GM18519 (cell line): ENCODE measurements at regions not wholly inside any gene's neighbourhood (a gene's known extent, or its start where the extent isn't known, plus 50 kb on each side); places are given as distances from the start of the nearest gene placed in this dataset.

ENCODE experiments used
- ATAC-seq: cut with Tn5 transposase; IDR thresholded peaks from one replicate; pipeline ENCODE4 v1.9.1; 2021; ENCODE audit warnings: mild to moderate bottlenecking, moderate library complexity; ENCODE audit not compliant: unreplicated experiment, low FRiP score

DNA sequence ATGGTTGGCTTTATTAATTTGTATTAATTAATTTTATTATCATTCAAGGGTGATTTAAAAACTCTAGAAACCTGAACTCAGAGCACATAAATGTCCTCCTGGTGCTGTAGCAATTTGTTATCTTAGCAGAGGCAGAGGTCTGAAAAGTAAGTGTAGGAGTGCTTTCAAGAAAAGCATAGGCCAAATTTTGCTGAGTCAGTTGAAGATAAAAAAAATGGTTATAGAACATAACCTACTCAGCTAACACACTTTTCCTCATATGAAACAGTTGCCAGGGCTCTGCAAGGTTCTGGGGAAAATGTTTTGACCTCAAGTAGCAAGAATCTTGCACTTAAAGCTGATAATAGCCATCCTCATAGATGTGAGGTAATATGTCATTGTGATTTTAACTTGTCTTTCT, 53.5 kb upstream of the CHODL start:
- ATAC-seq: no peak

DNA sequence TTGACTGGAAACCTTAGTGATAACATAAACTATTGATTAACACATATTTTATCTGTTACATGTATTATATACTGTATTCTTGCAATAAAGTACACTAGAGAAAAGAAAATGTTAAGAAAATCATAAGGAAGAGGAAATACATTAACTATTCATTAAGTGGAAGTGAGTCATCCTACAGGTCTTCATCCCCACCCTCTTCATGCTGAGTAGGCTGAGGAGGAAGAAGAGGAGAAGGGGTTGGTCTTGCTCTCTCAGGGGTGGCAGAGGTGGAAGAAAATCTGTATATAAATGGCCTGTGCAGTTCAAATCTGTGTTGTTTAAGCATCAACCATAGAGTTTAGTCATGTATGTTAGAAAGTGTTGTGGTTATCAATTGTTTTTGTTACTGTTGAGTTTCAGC, 66.1 kb upstream of the CHODL start:
- no peak for ATAC-seq

DNA sequence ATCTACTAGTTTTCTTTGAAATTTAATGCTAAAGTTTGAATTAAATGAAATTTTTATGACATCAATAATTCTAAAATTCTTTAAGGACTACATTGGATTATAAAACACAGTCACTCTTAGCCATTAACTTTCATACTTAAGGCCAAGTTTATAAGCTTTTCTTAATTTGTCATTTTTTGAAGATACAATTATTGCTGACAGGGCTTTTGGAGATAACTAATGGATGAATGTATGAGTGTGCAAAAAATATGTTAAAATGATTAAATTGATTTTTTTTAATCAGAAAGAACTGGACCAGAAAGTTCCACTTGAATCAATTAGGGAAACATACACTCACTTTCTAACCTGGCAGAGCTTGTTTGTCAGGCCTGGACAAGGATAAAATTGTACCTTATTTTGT, 70.3 kb upstream of the CHODL start:
- no peak for ATAC-seq

DNA sequence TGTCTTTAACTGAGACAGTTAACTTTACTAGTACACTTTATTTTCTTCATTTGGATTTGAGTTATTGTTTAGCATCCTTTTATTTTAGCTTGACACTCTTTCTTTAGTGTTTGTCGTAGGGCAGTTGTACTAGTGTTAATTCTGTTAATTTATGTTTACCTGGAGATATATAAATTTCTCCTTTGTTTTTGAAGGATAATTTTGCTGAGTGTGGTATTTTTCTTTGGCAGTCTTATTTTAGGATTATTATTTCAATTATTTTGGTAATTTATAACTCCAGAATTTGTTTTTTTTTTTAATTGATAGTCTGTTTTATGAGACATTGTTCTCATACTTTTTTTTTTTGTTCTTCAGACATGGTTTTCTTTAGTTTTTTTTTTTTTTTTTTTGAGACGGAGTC, 73.8 kb upstream of the CHODL start:
- no peak for ATAC-seq

DNA sequence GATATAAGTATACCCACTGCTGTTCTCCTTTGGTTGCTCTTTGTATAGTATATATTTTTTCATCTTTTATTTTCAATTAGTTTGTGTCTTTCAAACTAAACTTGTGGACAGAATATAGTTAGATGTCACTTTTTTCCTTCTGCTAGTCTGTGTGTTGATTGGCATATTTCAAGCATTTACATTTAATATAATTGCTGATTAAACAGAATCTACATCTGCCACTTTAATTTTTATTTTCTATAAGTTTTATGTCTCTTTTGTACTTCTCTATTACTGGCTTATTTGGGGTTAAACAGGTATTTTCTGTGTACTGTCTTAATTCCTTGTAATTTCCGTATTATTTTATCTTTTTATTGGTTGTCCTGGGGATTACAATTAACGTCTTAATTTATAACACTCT, 74.4 kb upstream of the CHODL start:
- no peak for ATAC-seq

DNA sequence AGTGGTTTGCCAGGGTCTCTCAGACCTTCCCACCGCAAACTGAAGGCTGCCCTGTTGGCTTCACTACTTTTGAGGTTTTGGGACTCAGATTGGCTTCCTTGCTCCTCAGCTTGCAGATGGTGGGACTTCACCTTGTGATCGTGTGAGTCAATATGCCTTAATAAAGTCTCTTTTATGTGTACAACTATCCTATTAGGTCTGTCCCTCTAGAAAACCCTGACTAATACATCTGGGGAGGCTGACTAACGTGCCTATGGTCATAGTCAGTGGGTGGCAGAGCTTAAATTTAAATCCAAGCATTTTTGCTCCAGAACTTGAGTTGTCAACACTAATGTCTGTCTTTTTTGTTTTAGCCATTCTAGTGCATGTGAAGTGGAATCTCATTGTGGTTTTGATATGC, 76.5 kb upstream of the CHODL start:
- no peak for ATAC-seq

DNA sequence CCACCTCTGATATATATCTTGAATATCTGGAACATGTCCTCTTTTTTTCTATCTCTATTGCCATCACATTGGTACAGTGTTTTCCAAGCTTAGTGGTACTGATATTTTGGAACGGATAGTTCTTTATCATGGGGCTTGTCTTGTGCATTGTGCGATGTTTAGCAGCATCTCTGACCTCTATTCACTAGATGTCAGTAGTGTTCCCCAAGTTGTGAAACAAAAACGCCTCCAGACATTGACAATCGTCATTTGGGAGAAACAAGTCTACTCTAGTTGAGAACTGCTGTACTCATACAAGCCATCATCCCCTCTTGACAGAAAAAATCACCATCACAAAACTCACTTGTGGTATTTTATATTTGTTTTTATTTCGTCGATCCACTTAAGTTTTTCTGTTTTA, 79.7 kb upstream of the CHODL start:
- no peak for ATAC-seq

DNA sequence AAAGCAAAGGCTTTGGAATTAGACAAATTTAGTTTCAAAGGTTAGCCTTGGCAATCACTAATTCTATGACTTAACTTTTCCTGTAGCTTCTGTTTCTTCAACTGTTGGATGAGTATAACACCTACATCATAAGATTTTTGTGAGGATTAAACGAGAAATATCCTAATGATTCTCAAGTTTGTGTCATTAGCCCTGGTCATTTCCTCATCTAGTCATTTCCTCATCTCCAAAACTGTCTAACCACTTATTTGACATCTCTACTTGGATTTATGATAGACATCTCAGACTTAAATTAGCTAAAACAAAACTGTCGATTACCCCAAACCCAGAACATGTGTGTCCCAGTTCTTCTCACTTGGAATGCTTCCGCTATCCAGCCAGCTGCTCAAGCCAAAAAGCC, 80.2 kb upstream of the CHODL start:
- no peak for ATAC-seq

DNA sequence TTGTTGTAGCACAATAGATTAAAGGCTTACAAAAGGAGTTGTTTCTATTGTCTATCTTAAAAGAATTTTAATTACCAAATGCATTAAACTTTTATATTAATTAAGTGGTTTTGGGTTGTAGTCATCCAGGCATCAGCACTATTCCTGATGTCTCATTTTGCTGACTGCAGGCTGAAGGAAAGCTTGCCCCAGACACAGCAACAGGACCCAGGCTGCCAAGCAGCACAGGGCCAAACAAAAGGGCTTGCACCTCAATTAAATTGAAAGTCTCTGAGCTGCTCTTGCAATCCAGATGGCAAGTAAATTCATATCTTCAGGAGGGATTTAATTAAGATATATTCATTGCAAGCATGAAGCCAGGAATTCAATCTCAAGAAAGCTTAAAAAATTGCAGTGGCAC, 80.7 kb upstream of the CHODL start:
- no peak for ATAC-seq

DNA sequence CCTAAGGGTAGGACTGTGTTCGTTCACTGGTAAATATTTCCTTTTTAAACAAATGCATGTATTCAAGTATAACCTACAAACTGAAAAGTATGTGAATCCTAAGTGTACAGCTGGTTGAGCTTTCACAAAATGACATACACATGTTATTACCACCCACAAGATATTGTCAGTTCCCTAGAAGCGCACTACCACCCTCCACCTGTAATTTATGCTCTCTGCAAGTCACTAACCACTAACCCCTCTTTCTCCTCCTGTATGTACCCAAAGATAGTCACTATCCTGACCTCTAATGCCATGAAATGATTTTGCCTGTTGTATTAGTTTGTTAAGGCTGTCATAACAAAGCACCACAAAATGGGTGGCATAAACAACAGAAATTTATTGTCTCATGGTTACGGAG, 82.8 kb upstream of the CHODL start:
- ATAC-seq: no peak

DNA sequence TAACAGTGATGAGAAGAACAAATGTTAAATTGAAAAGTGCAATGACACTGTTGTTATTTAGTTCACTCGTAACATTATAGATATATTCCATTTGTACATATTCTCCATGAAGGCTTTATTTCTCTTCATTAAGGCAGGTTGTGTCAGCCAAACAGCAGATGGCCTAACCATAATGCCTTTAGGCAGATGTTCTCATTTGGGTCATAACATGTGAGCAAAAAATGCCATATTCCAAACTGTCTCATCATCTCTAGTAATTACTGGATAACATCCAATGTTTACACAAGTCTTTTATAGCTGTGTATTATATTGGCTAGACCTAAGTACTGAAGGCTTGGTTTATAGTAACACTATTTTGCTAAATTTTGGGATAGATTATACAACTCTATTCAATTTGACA, 87.2 kb upstream of the CHODL start:
- no peak for ATAC-seq

DNA sequence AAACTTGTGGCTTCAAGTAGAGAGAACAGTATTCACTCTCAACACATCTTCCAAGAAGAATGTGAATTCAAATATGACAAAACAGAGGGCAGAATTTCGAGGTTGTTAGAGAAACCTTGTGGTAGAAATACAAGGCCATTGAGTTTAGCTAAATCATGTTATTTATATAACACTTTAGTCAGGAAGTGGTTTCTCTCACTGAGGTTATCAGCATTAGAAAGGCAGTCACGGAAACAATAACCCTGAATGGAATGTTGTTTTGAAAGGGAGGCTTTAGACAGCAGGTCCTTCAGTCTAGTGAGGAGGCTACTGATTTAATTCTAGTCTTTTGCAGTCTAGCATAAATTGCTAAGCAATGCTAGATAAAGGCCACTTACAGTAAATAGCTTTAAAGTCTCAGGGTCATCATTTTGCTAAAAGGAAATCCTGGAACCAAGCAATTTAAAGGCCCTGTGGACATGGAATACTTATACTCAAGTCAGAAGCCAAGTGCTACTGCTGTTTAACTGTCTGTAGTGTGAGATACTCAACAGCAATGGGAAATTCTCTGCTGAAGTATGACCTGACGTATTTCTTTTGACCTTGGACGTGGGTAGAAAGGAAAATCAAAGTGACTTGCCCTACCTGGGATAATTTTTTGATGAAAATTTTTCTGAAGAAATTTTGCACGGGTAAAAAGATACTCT, 89.0 kb upstream of the CHODL start:
- ATAC-seq: peak; percentile 64

DNA sequence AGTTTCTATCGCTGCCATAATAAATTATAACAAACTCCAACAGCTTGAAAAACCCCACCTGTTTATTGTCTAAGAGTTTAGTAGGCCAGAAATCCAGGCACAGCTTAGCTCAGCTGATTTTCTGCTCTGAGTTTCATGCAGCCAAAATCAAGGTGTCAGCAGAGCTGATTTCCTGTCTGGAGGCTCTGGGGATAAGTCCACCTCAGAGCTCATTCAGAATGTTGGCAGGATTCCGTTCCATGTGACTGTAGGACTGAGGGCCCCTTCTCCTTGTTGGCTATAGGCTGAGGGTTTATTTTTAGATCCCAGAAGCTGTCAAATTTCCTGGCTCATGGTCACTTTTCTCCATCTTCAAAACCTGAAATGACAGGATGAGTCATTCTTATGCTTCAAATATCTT, 91.6 kb upstream of the CHODL start:
- ATAC-seq: no peak

DNA sequence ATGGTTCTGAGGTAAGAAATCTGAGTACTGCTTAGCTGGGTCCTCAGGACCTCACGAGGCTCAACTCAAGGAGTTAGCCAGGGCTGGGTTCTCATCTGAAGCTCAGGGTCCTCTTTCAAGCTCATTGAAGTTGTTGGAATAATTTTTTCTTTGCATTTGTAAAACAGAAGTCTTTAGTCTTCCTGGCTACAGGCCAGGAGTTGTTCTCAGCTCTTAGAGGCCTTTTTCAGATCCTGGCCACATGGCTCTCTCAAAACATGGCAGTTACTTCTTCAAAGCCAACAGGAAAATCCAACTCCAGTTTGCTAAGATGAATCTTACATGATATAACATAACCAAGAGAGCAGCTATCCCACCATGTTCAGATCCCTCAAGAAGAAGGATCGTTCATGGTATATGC, 92.3 kb upstream of the CHODL start:
- ATAC-seq: no peak

DNA sequence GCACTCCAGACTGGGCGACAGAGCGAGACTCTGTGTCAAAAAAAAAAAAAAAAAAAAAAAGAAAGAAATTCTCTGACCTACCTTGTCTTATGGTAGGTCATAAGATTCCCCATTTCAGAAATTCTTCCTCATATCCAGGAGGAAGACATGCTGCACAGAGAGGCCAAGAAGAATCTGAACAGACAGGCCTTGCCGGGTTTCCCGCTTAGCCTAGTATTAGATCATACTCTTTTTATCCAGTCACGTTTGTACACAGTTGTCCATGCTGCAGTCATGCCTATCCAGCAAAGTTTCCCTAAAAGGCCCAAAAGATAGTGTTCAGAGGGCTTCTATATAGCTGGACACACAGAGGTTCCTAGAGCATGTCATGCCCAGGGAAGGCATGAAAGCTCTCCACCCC, 93.6 kb upstream of the CHODL start:
- no peak for ATAC-seq

DNA sequence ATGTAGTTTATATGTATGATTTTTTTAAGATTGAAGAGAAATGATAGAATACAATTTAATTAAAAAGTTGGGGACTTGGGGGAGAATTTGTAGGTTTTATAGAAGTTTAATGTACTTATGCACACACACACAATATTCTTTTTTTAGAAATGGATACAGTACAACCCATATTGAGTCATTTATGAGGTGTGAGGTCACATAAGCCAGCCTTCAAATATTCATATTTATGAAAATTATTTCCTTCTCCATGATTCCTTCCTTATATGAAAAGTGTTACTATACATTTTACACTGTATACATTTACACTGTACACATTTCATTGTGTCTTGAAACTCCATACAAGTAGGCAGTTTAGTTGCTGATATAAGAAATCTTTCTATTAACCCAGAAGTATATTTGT, 96.2 kb upstream of the CHODL start:
- no peak for ATAC-seq

DNA sequence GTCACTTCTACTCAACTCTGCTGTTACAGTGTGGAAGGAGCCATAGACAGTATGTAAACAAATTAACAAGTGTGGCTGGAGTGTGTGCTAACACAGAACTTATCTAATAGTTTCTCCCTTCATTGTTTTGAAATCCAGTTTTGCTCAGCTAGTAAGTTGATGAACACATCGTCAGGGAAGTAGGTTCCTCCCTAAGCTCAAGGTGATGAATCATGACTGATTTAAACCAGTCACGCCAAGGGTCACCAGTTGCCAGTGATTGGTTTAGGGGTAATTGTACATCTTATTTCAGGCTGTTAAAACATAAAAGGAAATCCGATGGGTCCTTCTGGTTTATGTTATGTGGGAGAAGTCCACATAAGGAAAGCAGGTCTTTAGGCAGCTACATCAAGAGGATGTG, 97.0 kb upstream of the CHODL start:
- ATAC-seq: no peak

DNA sequence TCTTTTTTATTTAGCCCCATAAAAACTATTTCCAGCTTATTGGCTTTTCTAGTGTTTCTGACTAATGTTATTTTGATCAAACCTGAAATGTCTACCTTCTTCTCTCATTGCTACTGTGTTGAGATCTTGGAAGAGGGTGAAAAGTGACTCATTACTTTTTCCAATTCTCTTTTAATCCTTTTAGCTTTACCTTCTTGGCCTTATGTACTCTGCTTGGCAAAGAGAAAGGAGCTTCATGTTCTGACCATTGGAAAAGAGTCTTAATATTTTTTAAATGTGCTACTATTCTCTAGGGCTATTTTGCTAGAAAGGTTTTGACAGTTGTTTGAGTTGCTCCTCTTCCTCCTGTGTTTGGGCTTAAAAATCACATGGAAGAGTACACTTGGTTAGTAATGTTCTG, 97.8 kb upstream of the CHODL start:
- ATAC-seq: no peak

DNA sequence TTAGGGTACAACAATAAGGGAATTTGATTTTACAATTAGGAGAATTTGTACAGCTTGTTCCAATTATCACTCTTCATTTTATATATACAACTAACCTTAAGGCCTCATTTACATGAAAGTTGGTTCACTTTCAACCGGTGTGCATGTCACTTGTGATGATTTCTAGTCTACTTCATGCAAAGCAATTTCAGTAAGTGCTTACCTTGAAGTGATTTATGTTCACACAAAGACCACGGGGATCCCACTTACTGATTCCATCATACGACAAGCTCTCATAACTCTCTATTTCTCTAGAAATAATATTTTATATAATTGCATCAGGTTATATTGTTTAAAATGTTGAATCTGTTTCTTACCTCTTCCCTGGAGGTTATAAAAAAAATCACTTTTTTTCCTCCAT, 100.3 kb upstream of the CHODL start:
- no peak for ATAC-seq

DNA sequence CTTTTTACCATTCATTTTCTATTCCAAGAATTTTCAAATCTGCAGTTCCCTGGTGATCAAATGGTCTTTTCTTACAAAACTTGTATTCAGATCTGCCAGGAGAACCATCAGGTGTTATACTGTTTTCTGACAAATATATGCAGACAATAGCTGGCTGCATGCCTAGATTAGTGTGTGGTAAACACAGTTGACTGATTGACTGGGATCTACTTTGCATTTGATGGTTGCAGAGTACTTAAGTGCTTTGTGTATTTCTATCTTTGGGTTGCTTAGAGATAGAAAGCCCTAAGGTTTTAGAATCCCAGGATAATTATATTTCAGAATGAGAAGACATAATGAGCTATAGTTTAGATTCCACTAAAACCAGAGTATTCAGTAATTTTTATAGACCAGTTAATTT, 102.0 kb upstream of the CHODL start:
- no peak for ATAC-seq

DNA sequence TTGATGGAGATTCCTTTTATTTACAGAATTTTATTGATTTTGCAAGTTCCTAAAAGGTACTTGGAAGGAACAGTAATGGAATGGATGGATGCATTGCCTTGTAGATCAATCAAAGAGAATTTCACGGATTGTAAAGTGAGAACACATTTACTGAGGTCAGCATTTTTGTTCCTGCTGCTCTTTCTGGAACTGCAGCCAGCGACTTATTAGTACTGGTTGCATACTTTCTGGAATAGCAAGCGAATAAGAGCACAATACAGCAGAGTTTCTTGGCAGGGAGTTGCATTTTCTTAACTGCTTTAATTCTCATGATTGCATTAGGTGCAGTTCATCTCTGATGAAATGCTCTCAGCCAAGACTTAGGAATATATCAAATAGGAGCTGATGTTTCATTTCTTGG, 106.1 kb upstream of the CHODL start:
- ATAC-seq: no peak

DNA sequence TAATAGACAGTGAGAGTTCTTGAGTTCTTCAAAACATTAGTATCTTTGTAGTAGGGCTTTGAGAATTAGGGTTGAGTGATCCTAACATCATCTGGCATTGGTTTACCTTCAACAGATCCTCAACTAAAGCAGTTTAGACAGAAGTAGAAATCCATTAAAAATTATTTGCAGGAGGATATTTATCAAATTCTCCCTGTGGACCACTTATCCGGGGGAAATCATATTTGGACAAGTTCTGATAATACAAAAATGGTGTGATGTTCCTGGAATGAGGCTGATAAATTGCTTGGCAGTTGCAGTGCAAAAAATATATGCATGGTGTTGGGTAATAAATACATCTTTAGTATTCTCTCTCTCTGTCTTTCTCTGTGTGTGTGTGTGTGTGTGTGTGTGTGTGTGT, 115.1 kb upstream of the CHODL start:
- ATAC-seq: no peak

DNA sequence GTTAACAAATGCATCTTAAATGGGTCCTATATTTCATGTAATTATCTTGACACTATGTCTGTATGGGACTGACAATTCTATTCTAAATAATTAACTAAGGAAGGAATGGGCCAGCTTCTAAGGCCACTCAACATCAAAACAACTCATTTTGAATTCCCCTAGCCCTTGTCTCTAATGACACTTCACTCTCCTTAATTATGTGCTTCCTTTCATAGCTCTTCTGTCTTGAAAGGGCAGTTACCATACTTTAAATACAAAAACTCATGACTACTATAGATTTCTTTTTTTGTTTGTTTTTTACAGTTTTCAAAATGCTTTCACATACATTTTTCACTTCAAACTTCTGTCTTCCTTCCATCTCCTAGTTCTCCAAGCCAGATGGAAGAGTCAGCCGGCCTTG, 126.1 kb upstream of the CHODL start:
- ATAC-seq: no peak
